Ecto neural progenitor cell (in vitro differentiated cells): ENCODE measurements at regions not wholly inside any gene's neighbourhood (a gene's known extent, or its start where the extent isn't known, plus 50 kb on each side); places are given as distances from the start of the nearest gene placed in this dataset.

ENCODE experiments used
- DNase-seq: peaks from one replicate; pipeline ENCODE4 v3.0.0-alpha.2; 2018; ENCODE audit warnings: low spot score

GRCh38 chr4:11748164-11748872 is 319.6 kb upstream of the HS3ST1 start:
- DNase-seq, result no peak

DNA sequence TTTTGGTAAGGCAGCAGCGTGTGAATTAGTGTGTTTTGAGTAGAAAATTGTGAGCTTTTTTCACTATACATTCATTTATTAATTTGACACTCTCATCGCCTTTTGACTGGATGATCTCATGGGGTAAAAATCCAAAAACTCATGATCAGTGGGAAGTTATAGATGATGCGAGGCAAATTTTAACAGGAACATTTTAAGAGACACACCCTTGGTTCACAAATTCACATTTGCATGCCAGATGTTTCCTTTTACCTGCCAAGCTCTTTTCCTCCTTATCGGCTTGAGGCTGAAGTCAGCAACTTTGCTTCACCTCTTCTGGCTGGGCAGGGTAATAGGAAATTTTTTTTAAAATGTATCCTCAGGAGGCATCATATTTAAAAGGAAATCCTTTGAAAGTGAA is 318.0 kb upstream of the HS3ST1 start:
- DNase-seq, result no peak

- no peak for DNase-seq
These were observed 315.3 kb upstream of the HS3ST1 start for GRCh38 chr4:11743976-11744375.

DNA sequence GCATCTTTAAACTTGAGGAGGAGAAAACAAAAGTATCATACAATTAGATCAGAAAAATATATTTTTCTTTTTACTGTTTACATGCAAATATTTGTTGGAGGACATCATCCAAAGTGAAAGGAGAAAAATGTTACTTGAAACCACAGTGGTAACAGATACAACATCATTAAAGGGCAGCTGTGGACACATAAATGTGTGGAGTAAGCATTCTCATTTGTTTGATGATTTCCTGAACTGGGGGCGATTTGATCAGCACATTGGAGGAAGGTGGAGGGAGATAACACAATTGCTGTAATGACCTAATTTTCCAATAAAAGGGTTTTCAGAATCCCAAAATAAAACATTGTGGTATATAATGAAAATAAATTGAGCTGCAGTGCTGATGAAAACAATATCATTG is 314.5 kb upstream of the HS3ST1 start:
- DNase-seq, result no peak

DNA sequence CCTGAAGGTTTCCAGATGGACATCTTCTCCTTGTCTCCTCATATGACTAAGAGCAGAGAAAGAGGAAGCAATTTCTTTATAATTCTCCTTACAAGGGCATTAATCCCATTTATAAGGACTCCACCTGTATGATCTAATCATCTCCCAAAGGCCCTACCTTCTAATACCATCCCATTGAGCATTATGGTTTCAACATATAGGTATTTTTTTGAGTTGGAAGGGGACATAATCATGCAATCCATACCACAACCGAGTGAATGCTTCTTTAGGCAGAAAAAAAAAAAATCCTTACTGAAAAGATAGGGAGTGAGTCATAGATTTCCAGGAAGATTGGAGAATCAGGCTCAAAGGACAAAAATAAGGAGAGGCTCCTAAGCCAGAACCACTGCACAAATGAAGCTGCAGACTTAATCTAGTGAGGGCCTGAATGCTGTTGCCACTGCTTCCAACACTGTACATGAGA is 312.5 kb upstream of the HS3ST1 start:
- no peak for DNase-seq

- no peak for DNase-seq
These were observed 311.3 kb upstream of the HS3ST1 start for GRCh38 chr4:11739992-11740391.

DNA sequence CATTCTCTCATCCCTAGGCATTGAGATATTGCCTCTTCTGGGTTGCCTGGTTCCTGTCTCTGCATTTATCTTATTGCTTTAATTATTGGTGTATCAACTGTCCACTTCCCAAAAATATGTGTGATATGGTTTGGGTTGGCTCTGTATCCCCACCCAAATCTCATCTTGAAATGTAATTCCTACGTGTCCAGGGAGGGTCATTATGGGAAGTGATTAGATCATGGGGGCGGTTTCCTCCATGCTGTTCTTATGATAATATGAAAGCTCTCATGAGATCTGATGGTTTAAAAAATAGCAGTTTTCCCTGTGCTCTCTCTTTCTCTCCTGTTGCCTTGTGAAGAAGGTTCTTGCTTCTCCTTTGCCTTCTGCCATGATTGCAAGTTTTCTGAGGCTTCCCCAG is 308.3 kb upstream of the HS3ST1 start:
- no peak for DNase-seq

GRCh38 chr4:11735651-11736050 is 307.0 kb upstream of the HS3ST1 start:
- DNase-seq, result no peak

DNA sequence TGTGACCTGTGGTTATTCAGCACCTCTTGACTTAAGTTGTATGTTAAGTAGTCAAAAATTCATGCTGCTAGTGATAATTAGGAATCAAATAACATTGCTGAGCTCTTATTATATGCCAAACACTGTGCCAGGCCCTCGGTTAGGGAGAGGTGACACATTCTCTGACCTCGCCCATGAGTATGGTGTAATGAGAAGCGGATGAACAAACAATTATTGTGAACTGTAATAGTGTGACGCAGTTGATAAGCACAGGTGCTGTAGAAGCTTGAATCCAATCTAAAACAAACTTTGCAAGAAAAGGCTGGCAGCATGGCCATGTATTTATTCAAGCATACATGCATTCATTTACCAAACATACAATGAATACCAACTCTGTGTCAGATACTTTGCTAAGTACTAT is 303.5 kb upstream of the HS3ST1 start:
- DNase-seq, result no peak

- no peak for DNase-seq
These were observed 301.9 kb upstream of the HS3ST1 start for GRCh38 chr4:11730545-11730944.

DNA sequence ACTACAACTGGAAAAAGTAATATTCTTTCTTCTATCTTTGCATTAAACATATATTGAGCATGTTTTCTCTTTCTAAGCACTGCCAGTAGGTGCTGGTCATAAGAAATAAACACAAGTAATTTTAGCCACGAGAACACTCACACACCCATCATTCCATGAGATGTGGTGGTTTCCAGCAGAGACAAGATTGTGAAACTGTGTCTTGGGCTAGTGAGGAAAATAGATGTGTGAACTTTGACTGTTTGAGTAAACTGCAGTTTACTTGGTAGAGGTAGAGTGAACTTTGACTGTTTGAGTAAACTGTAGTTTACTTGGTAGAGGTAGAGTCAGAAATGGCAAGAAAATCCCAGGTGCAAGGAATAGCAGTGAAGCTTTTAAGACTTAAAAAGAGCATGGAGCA is 300.9 kb upstream of the HS3ST1 start:
- no peak for DNase-seq

- DNase-seq, result no peak
These were observed 299.3 kb upstream of the HS3ST1 start for GRCh38 chr4:11727903-11728564.

GRCh38 chr4:11724731-11725130 is 296.0 kb upstream of the HS3ST1 start:
- DNase-seq, result no peak

GRCh38 chr4:11722223-11722622 is 293.5 kb upstream of the HS3ST1 start:
- no peak for DNase-seq

DNA sequence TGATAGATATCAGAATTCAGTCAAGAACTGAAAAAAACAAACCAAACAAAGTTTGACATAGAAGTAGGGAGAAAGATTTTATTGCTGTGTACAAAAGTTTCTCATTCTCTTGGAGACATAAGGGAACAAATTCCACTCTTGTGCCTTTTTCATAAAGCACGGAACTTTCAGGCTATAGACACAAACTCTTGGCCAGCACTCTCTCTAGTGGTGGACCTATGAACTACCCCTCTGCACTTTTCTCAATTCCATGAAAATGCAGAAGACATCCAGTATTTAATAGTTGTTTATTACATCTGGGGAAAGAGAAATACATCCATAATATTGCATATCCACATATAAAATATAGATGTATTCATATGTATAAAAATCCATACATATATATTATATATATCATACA is 291.6 kb upstream of the HS3ST1 start:
- no peak for DNase-seq

DNA sequence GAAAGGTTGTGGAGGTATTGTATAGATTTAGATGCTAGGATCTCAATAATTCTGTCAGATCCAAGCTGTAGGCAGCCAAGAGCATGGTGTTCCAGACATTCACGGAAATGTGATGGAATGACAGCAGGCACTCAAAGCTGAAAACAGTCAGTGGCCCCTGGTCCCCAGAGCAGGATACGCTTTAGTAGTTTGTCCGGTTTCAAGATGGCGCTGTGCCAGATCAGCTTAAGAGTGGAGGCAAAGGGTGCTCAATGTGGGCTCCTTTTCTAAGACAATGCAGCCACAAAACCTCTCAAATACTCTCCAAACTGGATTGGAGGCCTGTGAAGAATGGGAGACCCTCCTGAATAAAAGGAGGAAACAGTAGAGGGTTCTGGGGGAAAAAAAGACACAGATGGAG is 291.2 kb upstream of the HS3ST1 start:
- DNase-seq, result no peak

DNA sequence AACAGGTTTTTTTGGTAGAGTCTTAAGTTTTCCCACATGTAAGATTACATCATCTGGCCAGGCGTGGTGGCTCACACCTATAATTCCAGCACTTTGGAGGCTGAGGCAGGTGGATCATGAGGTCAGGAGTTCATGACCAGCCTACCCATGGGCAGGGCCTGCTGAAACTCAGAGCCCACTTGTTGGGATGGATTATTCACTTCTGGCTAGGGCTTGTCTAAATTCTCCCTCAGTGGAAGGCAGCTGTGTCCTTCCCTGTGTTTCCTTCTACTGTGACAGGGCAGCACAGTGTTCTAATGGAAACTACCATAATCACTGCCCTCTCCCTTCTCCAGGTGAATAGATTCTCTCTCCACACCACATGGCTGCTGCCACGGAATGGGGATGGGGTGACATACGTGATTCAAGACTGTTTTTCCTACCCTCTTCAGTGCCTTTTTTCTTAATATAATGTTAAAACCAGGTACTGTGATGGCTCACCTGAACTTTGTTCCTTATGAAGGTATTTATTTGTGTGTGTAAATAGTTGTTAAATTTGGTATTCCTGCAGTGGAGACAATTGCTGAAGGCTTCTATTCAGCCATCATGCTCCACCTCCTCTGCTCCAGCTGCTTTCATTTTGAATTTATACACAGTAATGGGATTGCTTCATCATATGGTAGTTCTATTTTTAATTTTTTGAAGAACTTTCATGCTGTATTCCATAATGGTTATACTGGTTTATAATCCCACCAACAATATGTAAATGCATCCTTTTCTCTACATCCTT is 287.2 kb upstream of the HS3ST1 start:
- DNase-seq, result no peak

DNA sequence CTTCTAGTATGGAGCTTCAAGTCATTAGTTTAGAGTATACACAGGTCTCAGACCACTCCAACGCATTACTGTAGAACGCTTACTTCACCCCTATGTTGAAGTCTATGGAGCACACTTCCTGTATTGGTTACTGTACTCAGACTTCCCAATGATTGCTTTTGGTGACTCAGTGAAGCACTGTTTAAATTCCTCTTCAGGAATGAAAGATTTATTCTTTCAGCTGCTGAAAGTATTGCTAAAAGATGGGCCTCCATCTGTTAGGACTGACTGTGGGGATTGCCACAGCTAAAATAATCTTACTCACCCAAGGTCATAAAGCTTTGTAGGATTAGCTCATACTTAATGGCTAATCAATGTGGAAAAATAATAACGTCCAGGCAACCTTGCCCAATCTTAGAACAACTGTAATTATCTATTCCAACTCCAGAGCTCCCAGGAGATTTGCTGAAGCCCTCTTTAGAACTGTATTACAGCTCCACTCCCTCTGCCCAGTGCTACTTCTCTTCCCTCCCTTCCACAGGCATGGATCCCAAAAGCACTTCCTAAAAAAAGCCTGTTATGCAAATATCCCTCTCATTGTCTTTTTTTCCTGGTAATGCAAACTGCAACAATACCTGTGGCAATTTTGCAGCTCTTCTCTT is 281.9 kb upstream of the HS3ST1 start:
- no peak for DNase-seq

DNA sequence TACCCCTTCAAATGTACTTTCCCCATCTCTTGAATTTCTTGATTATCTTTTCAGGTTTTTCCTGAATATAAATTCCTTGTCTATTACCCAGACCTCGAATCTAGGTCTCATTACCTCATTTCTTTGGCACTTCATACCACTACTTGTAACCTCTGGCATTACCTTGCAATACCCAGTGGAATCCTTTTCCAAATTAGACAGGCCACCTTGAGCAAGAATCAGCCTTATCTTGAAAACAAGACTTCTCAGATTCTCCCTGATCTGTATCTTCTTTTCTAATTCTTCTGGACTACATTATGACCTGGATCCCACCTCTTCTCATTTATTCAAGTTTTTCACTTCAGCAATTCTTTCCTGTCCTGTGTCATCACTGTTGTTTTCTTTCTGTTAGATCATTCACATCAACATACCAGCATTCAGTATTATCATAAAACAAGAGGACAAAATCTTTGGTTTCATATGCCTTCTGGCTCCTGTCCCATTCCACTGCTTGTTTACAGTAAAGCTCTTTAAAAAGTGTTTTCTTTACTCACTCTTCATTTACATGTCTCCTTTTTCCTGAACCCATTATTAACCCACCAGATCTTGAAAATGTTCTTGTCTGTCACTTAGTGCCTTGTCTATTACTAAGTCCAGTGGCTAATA is 275.6 kb upstream of the HS3ST1 start:
- DNase-seq, result no peak

DNA sequence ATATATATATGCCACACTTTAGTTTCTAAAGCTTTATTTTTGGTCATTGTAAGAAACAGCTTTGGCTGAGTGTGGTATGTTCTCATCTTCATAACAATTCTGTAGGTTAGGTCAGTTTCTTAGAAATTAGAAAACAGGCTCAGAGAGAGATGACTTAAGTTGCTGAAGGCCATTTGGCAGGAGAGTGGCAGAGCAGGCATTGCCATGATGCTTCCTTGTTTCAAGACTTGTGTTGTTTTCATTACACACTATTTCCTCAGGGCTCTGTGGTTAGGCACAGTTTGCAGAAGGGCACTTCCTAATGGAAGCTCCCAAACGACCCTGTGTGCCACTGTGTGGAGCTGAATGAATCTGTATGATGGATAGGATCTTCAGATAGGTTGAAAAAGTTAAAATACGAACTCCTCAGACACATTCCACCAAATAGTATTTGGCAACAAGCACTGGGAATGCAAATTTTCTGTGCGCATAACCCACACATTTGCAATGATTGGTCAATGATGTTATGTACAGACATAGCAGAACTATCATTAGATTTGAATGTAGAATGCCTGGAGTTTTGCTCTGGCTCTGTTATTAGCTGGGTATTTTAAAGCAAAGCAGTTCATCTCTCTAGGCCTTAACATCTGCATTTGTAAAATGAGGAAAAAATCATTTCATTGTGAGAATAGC is 274.3 kb upstream of the HS3ST1 start:
- no peak for DNase-seq

DNA sequence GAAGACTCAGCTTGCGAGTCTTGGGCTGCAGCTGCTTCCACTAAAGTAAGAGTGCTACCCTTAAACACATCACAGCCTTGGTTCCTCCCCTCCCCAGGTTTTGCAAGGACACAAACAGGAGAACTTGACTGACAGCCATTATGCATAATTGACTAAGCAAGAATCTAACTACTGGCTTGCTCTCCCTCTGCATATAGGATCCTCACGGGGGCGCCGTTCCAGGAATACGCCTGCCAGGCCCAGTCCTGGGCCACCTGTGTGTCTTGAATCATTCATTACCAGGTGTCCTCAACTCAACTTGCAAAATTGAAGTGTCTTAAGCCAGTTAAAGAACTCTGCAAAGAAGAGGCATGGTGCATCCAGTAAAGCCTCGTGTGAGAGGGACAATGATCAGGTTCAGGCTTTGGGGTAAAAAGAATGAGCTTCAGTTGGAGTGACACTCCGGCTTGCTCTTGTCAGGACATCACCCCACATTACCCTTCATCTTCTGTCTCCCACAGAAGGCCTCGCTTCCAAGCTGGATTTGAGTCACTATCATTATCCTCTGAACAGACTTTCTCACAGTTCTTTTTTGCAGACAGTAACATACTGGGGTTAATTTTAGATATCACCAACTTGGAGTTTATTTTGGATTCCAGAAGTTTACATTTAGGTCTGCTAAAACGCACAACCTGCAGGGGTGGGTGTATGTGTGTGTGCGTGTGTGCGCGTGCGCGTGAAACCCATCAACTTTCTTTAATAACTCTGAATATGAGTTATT is 273.5 kb upstream of the HS3ST1 start:
- DNase-seq, result no peak
